Endothelial cell of umbilical vein (primary cell): ENCODE measurements at regions not wholly inside any gene's neighbourhood (a gene's known extent, or its start where the extent isn't known, plus 50 kb on each side); places are given as distances from the start of the nearest gene placed in this dataset.

Source experiments
- EZH2 ChIP-seq: IDR thresholded peaks from 2 replicates; pipeline ENCODE4 v1.6.1; 2012; ENCODE audit warnings: borderline replicate concordance, low read depth, mild to moderate bottlenecking, moderate library complexity, low read length, inconsistent platforms; ENCODE audit not compliant: severe bottlenecking
- FOS ChIP-seq: IDR thresholded peaks from 2 replicates; pipeline ENCODE4 v1.6.1; 2011; ENCODE audit warnings: mild to moderate bottlenecking, low read length, moderate library complexity, borderline replicate concordance; ENCODE audit not compliant: insufficient read depth
- POLR2AphosphoS5 ChIP-seq: IDR thresholded peaks from 2 replicates; pipeline ENCODE4 v1.6.1; 2012; ENCODE audit warnings: low read depth, mild to moderate bottlenecking, control low read depth, low read length, moderate library complexity; ENCODE audit not compliant: insufficient read depth
- TF ChIP-seq, protein P1 (sequence below), 2 donors: IDR thresholded peaks; 1 replicate in 1 of 2; 2 replicates in 1 of 2; pipeline ENCODE4 v1.5.1; 2011; ENCODE audit warnings: low read length in 2 of 2, mild to moderate bottlenecking in 2 of 2, moderate library complexity in 2 of 2, control low read depth in 1 of 2, inconsistent platforms in 1 of 2, low read depth in 1 of 2; ENCODE audit not compliant: insufficient read depth in 1 of 2; ENCODE audit errors: extremely low read depth in 1 of 2

DNA sequence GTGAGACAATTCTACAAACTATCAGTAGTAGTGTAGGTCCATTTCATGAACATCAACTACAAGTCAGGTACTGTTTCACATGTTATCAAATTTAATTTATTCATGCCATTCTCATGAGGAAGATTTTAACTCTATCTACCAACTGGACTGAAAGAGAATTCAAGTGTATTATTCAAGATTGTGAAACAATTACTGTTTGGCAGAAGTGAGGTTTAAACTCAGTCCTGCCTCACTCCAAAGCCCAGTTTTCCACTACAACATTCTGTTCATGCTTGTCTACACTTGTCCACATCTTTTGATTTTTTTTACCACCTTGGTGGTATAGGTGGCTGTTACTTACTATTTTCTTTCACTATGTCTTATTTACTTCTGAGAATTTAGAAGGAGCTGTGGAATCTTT, 272.9 kb downstream of the TGFB2 start:
- TF ChIP-seq, protein P1, sequence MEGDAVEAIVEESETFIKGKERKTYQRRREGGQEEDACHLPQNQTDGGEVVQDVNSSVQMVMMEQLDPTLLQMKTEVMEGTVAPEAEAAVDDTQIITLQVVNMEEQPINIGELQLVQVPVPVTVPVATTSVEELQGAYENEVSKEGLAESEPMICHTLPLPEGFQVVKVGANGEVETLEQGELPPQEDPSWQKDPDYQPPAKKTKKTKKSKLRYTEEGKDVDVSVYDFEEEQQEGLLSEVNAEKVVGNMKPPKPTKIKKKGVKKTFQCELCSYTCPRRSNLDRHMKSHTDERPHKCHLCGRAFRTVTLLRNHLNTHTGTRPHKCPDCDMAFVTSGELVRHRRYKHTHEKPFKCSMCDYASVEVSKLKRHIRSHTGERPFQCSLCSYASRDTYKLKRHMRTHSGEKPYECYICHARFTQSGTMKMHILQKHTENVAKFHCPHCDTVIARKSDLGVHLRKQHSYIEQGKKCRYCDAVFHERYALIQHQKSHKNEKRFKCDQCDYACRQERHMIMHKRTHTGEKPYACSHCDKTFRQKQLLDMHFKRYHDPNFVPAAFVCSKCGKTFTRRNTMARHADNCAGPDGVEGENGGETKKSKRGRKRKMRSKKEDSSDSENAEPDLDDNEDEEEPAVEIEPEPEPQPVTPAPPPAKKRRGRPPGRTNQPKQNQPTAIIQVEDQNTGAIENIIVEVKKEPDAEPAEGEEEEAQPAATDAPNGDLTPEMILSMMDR (IDR thresholded peaks at IDR 0.05; ENCODE audit: extremely low read depth in 1 of 2, insufficient read depth in 1 of 2, low read depth in 1 of 2, low read length in 2 of 2), result no peak
- TF ChIP-seq POLR2AphosphoS5 (no peak), FOS (no peak), EZH2 (no peak)
